SKM-1 (cell line): ENCODE measurements at regions not wholly inside any gene's neighbourhood (a gene's known extent, or its start where the extent isn't known, plus 50 kb on each side); places are given as distances from the start of the nearest gene placed in this dataset.

Experiments
- DNase-seq: peaks from one replicate; lab custom pipeline; 2025; ENCODE audit not compliant: unreplicated experiment; lab: John Stamatoyannopoulos, UW

GRCh38 chr4:43766648-43767047 is 682.0 kb downstream of the KCTD8 start:
- no peak for DNase-seq

GRCh38 chr4:43776371-43776770 is 672.2 kb downstream of the KCTD8 start:
- DNase-seq = no peak

- no peak for DNase-seq
Observed at GRCh38 chr4:43778187-43778915, 670.3 kb downstream of the KCTD8 start.

- no peak for DNase-seq
Observed at GRCh38 chr4:43781125-43781524, 667.5 kb downstream of the KCTD8 start.

- DNase-seq = no peak
Observed at GRCh38 chr4:43782391-43782790, 666.2 kb downstream of the KCTD8 start.

- DNase-seq = no peak
Observed at GRCh38 chr4:43816116-43816515, 632.5 kb downstream of the KCTD8 start.

GRCh38 chr4:43822621-43823020 is 626.0 kb downstream of the KCTD8 start:
- no peak for DNase-seq

GRCh38 chr4:43835869-43836268 is 612.7 kb downstream of the KCTD8 start:
- no peak for DNase-seq

- no peak for DNase-seq
Observed at GRCh38 chr4:43837171-43837570, 611.4 kb downstream of the KCTD8 start.

- no peak for DNase-seq
Observed at GRCh38 chr4:43837604-43838003, 611.0 kb downstream of the KCTD8 start.

GRCh38 chr4:43842594-43842993 is 606.0 kb downstream of the KCTD8 start:
- DNase-seq = no peak

- DNase-seq = no peak
Observed at GRCh38 chr4:43843501-43843900, 605.1 kb downstream of the KCTD8 start.

- DNase-seq = no peak
Observed at GRCh38 chr4:43846111-43846587, 602.5 kb downstream of the KCTD8 start.

- no peak for DNase-seq
Observed at GRCh38 chr4:43853565-43854264, 594.9 kb downstream of the KCTD8 start.

GRCh38 chr4:43855283-43855682 is 593.3 kb downstream of the KCTD8 start:
- no peak for DNase-seq

GRCh38 chr4:43864616-43865146 is 583.9 kb downstream of the KCTD8 start:
- no peak for DNase-seq

- no peak for DNase-seq
Observed at GRCh38 chr4:43867908-43868307, 580.7 kb downstream of the KCTD8 start.

- no peak for DNase-seq
Observed at GRCh38 chr4:43875655-43876054, 573.0 kb downstream of the KCTD8 start.

GRCh38 chr4:43882470-43882869 is 566.1 kb downstream of the KCTD8 start:
- no peak for DNase-seq

GRCh38 chr4:43886196-43886595 is 562.4 kb downstream of the KCTD8 start:
- DNase-seq = no peak

GRCh38 chr4:43898836-43899235 is 549.8 kb downstream of the KCTD8 start:
- DNase-seq = no peak

- no peak for DNase-seq
Observed at GRCh38 chr4:43903456-43903855, 545.2 kb downstream of the KCTD8 start.
